ENCODE measurements at regions not wholly inside any gene's neighbourhood (a gene's known extent, or its start where the extent isn't known, plus 50 kb on each side); places are given as distances from the start of the nearest gene placed in this dataset.
A peak's percentile ranks its signal among the peaks of the same experiment; 100 is the strongest.
"Not testable (repeated sequence)": the region's sequence is repeated elsewhere in the genome, so short reads cannot be mapped to it uniquely, and the experiment has no call there.

DNA sequence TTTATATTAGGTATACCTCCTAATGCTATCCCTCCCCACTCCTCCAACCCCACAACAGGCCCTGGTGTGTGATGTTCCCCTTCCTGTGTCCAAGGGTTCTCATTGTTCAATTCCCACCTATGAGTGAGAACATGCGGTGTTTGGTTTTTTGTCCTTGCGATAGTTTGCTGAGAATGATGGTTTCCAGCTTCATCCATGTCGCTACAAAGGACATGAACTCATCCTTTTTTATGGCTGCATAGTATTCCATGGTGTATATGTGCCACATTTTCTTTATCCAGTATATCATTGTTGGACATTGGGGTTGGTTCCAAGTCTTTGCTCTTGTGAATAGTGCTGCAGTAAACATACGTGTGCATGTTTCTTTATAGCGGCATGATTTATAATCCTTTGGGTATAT lies 345.1 kb upstream of the FANCL start:
- DNase-seq (ENCODE audit: low read depth, low spot score), result not testable (repeated sequence)

DNA sequence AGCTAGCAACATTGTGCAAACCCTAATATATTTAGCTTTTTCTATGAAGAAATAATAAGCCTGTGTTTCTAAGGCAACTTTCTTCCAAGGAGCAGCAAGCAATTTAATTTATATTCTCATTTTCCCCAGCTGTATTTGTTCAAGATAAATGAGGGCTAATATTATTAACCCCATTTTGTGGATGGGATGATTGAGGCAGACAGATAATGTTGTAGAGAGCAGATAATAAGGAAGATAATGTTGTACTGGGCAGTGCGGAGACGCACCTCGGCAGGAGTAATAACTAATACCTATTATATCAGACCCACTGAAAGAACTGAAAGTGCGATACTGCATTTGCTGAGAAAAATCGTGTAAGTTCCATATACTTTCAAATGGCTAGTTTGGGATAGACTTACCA lies 344.1 kb upstream of the FANCL start:
- DNase-seq (ENCODE audit: low read depth, low spot score), result no peak

DNA sequence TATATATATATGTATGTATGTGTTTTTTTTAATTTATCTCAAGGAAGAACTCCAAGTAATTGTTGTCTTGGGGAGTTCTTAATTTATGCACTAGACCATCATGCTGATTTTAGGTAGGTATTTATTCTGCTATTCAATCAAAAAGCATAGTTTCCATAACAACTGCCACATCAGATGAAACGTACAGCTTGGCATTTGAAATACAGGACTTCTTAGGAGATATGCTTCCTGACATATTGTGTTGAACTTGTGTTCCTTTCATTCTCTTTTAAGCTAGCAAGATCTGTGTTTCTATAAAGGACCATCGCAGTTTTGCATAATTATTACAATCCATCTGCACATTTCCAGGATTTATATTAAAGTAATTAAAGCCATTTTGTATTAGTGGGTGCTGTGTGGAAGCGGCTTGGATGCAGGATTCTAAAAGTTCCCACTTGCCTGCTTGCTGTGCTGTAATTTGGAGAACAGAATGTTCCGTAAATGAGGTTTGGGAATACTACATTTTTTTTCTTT lies 343.5 kb upstream of the FANCL start:
- no peak for DNase-seq (ENCODE audit: low read depth, low spot score)

DNA sequence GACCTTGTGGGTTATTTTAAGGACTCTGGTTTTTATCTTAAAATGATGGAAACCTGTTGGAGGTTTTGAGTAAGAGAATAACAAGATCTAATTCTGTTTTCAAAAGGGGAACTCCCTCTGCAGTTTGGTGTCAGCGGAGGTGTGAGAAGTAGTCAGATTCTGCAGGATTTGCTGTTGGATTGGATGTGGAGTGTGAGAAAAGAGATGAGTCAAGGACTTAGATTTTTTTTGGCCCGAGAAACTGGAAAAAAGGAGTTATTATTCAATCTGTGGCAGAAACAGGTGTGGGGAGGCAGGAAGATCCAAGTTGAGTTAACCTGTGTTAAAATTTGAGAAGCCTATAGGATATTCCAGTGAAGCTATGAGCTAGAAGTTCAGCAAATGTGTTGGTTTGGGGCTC lies 337.2 kb upstream of the FANCL start:
- DNase-seq (ENCODE audit: low read depth, low spot score), result no peak

DNA sequence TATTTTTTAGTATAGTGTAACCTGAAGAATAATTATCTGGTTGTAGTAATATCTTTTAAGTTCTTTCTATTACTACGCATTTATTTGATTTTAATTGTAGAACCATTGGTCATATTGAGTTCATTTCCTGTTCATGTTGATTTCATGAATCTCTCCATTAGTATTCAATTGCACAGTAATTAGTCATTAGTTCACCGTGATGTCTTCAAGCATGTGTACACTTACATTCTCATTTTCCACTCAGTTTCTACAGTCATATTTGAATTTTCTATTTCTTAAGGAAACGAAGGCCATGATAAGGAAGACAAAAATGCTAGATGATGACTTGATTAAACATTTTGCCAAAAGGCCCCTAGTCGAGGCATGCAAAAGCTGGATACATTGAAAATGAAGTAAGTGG lies 333.7 kb upstream of the FANCL start:
- no peak for DNase-seq (ENCODE audit: low read depth, low spot score)

DNA sequence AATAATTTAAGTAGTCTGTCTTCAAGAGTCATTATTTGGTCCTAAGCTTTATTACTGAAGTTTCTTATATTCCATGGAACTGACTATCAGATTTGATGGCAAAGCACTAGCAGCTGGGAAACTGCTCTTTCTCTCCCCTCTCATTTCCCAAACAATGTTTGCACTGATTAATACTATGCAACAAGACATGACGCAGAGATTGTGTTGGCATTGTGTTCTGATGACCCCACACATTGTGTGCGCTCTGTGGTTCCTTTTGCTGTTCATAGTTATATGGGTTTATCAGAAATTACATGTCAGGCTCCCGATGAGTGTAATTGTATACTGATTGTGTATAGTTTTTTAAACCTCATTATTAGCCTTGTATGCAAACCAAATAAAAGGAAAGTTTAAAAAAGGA lies 331.6 kb upstream of the FANCL start:
- DNase-seq (ENCODE audit: low read depth, low spot score), result no peak

DNA sequence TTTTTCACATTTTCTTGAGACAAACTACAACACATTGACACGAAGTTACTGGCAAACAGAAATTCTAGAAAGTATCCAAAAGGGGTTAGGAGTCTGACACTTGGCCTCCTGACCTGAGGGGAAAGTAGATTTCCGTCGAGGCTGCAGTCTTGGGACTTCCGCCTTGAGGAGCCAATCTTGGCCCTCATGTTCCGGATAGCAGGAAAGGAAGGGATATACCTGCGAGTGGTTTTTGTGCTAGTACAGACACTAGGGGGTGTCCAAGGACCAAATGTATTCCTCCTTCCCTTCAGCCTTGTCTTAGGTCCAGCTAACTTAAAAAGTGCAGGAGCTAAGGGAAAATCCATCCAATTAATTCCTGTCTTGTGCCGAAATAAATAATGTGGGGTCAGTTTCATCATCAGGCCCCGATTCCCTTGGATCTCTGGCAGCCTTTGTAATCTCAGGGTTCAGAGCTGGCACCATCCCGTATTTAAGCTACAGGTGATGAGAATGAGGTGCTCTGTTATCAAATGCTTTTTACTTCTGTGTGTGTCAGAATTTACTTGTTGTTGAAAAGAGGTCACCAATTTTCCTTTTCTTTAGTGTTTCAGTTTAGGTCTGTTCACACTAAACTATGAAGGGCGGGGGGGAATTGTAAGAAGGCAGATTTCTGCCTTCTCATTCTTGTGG lies 330.2 kb upstream of the FANCL start:
- DNase-seq (ENCODE audit: low read depth, low spot score), result peak; percentile 86

DNA sequence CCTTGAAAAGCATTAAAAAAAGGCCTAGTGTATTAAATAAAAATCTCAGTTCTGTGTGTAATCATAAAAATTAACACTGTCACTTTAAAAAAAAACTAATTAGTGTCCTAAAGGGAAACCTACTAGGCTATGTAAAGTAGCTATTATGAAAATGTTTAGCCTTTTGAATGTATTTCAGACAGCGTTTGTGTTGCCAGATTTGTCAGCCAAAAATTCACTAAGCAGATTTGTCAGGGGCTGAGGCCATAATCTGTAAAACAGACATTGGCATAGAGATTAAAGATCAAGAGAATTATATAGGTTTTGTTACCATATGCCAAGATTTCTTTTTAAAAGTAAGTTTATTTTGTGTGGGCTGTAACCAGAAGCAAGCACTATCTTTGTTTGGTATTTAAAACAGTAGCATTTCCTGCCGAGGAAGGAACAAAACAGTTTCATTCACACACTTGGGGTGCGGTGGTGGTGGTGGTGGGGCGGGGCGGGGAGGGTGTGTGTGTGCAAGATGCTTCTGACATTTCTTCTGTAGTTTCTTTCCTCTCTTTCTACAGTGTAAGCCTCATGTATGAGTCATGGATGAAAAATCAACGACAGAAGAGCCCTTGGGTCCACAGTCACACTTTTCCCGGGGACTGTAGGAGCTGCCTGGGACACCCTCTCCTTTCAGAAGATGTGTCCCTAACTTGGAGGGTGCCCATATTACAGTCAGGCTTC lies 328.5 kb upstream of the FANCL start:
- DNase-seq (ENCODE audit: low read depth, low spot score), result peak; percentile 37

GRCh38 chr2:58568901-58569300 lies 327.8 kb upstream of the FANCL start:
- DNase-seq (ENCODE audit: low read depth, low spot score), result no peak

GRCh38 chr2:58562276-58562675 lies 321.2 kb upstream of the FANCL start:
- DNase-seq (ENCODE audit: low read depth, low spot score), result peak; percentile 87

GRCh38 chr2:58560531-58560930 lies 319.4 kb upstream of the FANCL start:
- DNase-seq (ENCODE audit: low read depth, low spot score), result peak; percentile 12

DNA sequence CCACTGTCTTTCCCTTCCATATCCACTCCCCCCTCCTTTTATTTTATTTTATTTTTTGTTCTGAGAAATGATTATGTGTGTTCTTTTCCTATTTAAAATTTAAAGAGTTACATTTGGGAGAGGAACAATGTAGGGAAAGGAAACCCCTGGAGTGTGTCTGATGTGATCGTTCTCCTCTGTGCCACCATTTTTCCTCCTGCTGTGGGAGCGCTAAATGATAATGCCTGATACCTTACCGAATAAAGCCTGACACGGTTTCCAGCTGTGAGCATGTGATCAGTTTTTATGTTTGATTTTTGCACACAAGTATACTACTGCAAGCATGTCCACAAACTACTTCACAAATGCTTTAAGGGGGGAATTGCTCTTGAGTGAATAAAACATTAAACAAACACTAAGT lies 317.8 kb upstream of the FANCL start:
- DNase-seq (ENCODE audit: low read depth, low spot score), result no peak

GRCh38 chr2:58557176-58557575 lies 316.1 kb upstream of the FANCL start:
- peak; percentile 30 for DNase-seq (ENCODE audit: low read depth, low spot score)

GRCh38 chr2:58553937-58554336 lies 312.8 kb upstream of the FANCL start:
- peak; percentile 7 for DNase-seq (ENCODE audit: low read depth, low spot score)

DNA sequence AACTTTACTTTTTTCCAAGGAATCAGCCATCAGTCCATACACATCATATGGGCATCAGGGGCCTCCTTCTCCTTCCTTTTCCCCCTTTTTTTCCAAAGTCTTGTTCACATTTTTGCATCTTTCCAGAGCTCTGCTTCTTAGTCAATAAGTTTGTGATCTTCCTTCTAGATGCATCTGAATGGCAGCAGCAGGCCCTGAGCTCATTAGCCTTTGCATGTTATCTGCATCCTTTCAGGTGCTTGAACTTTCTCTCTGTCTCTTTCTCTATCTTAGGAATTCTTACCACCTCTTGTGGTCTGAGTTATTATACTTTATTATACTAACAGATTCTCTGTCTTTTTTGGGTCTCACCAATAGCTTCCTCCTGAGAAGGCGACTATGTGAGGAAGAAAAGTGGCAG lies 312.4 kb upstream of the FANCL start:
- DNase-seq (ENCODE audit: low read depth, low spot score), result no peak

- no peak for DNase-seq (ENCODE audit: low read depth, low spot score)
Observed at GRCh38 chr2:58545300-58546280, 304.5 kb upstream of the FANCL start.

DNA sequence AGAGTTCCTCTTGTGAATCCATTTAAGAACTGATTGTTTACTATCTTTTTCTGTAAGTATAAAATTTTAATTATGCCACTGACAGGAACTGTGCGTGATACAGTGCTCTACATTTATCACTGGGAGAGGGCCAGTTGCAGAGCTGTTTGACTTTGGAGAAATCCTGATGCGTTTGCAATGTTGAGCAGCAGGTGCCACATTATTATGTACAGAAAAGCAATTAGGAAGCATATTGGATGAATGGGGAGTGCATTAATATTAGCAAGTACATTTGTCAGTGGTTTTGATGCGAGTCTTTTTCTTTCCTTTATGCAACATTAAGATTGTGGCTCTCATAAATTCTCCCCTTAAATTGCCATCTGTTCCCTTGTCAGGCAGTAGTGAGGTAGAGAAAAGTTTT lies 302.3 kb upstream of the FANCL start:
- no peak for DNase-seq (ENCODE audit: low read depth, low spot score)

DNA sequence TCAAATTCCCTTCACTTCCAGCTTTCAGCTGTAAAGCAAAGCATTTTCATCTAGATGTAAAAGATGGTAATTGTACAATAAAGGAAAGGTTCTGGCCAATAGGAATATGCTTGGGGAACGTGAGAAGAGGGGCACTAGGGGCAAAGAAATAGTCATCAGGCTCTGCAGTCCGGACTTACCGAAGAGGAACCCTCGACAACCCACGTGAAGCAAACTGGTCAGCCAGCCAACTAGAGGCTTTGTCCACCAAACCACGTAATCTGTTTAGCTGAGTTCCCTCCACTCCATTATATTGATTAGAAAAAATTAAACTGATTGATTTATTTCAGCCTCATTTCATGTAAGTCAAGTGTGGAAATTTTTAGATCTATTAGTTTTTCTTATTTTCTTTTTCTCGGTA lies 300.4 kb upstream of the FANCL start:
- DNase-seq (ENCODE audit: low read depth, low spot score), result peak; percentile 19

GRCh38 chr2:58540681-58541080 lies 299.6 kb upstream of the FANCL start:
- DNase-seq (ENCODE audit: low read depth, low spot score), result peak; percentile 32

- peak; percentile 47 for DNase-seq (ENCODE audit: low read depth, low spot score)
Observed at GRCh38 chr2:58539973-58540372, 298.8 kb upstream of the FANCL start.

DNA sequence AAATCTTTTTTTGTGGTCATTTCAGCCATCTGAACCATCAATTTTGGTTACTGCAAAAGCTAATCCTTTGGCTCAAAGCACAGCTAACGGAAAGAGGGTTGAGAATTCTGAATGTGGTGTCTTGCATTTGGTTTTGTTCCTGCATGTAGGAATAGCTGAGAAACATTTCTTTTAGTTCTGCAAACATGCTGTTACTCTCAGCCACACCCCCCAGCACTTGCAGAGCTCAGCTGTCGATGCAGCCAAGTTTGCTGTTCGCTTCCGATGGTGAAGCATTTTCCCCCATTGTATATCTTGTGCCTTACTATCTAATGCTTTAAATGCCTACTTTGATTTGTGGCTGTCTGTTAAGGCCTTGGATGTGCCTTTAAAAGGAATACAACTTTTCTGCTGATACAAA lies 294.9 kb upstream of the FANCL start:
- no peak for DNase-seq (ENCODE audit: low read depth, low spot score)

DNA sequence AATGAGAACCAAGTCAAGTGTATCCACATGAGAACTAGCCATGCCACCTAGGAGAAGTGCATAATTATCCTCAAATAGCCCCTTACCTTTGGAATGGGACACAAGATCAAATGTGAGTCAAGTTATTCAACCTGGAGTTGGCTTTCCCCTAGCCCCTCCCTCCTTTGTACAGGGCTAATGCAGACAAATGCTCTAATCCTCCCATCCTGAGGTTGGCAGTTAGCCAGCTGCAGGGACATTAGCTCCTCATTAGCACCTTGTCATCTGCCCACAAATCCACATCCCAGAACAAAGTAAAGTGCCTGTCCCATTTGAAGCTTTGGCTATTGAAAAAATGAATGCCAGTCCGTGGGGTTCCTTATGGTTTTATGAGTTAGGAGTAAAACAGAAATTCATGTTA lies 294.1 kb upstream of the FANCL start:
- DNase-seq (ENCODE audit: low read depth, low spot score), result no peak
